Non-pigmented ciliary epithelial cell (primary cell): ENCODE measurements at regions not wholly inside any gene's neighbourhood (a gene's known extent, or its start where the extent isn't known, plus 50 kb on each side); places are given as distances from the start of the nearest gene placed in this dataset.

Source experiments
- DNase-seq: peaks from one replicate; pipeline ENCODE4 v3.0.0-alpha.2; 2010; ENCODE audit warnings: low read depth

DNA sequence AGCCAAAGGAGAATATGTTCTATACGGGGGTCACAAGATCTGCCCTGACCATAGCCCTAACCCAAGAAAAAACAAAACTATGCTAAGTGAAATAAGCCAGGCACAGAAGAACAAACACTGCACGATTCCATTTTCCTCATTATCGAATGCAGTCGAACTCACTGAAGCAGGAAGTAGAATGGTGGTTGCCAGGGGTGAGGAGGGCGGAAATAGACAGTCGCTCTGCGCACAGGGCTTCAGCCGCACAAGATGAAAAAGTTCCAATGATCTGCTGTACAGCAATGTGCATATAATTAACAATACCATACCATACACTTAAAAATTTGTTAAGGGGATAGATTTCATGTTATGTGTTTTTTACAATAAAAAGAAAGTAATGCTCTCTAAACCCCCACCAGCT lies 257.7 kb downstream of the TXNL1 start:
- no peak for DNase-seq

DNA sequence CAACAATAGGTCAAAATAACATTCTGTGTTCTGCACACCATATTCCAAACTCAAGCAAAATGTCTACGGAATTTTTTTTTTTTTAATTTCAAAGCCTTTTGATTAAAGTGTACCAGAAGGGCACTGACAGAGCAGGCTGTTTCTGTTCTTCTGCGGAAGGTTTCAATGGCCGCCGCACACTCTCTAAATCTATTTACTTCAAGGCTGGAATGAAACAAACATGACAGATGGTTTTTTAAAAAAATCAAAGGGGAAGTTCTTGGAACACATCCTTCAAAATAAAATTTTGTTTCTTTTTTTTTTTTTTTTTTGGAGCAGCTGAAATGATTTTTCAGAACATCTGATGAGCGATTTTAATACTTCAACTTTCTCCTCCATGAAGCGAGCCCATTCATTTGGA lies 259.1 kb downstream of the TXNL1 start:
- DNase-seq, result no peak

DNA sequence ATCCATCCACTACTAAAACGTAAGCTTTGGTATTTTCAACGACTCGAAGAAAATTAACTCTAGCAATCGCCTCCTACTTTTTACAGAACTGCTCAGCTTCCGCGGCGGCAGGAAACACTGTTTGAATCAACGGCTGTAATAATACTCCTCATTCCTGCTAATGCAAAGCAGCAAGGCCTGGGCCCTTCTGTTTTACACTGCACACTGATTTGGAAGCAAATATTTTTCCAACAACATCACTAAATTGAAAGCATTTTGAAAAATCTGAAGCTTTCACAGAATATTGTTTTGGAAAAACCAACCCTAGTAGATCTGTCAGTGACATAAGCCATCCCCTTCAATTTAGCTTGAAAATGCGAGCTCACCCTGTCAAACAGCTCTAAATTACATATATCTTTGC lies 261.2 kb downstream of the TXNL1 start:
- DNase-seq, result no peak

DNA sequence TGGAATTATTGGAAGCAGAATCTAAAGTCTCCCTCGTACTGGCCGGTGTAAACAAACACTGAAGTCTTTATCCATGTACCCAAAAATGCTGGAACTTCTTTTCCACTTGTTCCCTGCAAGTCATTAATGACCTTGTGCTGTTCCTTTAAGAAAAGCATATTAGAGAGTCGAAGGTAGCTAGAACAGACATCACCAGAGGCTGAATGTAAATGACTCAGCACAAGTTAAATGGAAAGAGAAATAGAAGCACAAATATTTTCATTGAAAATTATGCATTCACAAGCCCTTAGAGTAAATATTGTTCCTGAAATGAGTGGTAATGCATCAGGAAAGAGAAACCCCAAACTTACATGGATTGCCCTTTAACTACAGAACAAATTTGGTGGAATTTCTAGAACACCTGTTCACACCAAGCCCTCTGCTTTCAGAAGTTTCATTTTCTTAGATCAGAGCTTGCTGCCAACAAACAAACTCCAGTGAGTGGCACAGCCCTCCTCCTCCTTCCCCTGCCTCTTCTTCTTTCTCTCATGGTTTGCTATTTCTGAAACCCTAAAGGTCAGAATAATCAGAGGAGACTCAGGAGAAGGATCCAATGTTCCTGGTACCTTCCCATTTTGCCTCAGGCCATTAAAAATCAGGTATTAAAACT lies 264.3 kb downstream of the TXNL1 start:
- no peak for DNase-seq

DNA sequence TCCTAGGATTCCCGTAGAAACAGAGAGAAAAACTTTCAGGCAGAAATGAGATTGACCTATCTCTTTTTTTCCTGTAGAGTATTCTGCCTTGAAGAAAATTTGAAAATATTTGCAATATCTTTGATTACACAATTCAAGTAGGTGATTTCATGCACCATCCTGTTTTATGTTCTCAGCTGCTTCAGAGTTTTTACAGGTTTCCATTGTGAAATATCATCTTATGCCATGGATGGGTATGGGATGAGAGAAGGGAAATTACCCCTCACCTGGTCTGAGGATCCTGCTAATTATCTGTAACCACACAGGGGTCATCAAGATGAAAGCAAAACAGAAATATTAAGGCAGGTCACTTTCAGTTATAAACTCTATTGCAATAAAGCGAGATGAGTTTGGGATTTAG lies 264.8 kb downstream of the TXNL1 start:
- DNase-seq, result no peak

DNA sequence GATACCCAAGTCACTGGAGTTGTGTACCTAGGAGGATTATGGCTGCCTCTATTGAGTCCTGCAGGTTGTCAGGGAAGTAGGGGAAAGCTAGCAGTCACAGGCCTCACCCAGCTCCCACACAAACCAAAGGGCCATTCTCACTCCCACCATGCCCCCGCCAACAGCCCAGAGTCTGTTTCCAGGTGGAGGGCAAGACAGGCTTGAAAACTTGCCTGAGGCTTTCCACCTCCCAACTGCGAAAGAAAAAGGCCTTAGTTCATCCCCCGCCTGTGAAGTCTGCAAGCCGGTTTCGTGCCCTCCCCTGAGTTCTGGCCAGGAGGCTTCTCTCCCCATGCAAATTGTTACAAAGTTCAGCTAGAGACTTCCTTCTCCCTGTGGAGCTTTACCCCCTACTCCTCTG lies 270.3 kb downstream of the TXNL1 start:
- no peak for DNase-seq

DNA sequence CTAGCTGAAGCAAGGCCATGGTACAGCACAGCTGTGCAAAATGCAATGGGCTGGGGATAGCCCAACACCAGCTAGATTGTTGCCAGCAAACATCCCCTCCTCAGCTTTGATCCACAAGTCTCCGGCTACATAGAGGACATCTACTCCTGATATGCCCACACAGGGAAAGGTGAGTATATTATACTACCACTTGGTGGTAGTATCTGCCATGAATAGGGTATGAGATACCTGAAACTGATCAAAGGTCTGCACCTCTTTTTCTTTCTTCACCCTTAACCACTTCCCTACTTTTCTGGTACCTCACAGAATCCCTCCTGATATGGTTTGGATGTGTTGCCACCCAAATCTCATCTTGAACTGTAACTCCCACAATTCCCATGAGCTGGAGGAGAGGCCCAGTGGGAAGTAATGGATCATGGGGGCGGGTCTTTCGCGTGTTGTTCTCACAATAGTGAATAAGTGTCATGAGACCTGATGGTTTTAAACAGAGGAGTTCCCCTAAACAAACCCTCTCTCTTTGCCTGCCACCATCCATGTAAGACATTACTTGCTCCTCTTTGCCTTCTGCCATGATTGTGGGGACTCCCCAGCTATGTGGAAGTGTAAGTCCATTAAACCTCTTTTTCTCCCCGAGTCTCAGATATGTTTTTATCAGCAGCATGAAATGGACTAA lies 279.6 kb downstream of the TXNL1 start:
- no peak for DNase-seq

DNA sequence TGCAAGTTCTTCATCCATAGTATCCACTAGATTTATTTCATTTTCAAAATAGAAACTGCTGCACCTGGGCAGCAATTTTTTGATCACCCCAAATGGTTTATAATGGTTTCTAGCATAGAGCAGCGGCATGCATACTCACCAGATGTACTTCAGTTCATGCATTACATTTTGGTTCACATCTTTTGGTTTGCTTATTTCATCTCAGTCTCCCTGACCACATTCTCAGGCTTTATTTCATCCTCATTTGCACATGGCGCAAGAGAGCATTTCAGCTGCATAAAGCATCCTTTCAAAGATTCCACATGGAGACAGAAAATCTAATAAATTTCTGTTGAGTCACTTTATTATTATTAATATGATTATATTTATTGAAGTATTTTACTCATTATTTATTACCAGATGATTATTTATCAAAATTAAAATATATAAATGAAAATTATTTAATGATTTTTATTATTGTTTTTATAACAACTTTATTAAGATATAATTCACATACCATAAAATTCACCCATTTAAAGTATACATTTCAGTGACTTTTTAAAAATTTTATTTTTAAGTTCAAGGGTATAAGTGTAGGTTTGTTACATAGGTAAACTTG lies 284.6 kb downstream of the TXNL1 start:
- DNase-seq, result no peak

DNA sequence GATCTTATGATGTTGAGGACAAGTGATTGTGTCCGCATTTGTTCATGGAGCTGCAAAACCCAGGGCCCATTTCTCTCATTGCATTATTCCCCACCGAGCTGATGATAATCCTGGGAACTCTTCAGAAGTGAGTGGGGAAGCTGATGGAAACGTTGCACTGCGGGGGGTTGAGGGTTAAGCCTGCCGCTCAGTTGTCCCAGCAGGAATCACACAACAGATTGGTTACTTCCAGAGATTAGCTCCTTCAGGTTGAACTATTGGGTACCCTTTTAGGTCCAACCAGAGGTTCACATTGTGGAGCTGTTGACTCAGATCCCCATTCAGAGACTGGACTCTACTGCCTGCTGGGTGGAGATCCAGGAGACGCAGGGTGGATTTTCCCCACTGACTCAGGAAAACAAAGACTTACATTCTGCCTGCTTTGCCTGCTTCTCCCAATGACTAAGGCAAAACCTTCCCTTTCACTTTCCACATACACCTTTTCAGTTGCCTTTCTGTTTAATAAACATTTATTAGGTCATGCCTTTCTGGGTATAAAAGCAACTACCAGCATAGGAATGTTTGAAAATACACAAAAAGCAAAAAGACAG lies 286.4 kb downstream of the TXNL1 start:
- DNase-seq, result no peak

DNA sequence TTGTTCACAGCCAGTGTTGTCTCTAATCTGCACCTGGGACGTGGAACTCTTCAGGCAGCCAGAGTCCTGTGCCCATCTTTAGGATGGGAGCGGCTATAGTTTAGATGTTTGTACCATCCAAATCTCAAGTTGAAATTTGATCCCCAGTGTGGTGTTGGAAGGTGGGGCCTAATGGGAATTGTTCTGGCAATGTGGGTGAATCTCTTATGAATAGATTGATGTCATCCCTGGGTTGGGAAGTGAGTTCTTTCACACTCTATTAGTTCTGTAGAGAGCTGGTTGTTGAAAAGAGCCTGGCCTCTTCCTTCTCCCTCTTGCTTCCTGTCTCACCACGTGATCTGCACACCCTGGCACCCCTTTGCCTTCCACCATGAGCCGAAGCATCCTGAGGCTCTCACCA lies 300.9 kb downstream of the TXNL1 start:
- no peak for DNase-seq

DNA sequence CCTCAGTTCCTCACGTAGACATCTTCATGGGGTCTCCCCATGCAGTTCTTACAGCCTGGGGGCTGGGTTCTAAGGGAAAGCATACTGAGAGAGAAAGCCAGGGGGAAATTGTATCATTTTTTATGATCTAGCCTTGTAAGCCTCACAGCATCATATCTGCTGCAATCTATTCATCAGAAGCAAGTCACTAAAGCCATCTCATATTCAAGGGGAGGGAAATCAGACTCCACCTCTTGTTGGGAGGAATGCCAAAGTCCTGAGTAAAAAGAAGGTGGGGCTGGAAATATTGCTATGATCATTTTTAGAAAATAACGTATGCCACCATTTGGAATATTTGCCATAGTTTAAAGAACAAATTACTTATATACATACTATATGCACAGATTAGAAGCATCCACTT lies 304.6 kb downstream of the TXNL1 start:
- no peak for DNase-seq

DNA sequence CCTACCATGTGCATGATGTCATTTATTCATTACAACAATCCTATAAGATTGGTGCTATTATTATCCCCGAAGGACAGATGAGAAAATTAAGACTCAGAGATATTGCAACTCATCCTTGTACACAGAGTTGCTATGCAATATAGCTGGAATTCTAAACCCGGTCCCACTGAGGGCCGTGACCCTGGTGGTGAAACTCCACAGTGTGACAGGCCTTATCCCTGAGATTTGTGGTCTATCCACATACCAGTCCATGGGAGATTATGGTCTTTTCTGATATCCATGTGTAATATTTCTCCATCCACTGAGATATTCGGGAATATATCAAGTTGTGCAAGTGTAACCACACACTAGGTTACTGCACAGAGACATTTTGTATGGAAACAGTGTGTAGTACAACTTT lies 305.2 kb downstream of the TXNL1 start:
- DNase-seq, result no peak

DNA sequence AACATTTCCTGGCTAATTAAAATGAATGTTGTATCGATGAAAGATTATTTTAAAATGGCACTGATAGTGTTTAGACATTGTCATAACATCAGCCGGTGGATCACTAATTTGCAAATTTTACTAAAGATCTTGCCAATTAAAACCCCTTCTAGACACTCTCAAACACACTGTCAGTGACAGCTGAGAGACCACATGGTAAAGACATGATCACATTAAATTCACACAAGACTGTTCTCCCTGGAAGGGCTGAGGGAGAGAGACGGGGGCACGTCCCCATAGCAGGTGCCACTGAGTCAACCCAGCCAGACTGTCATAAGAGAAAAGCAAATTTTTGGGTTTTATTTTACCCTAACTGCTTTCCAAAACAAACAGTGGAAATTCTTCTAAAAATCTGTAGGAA lies 306.0 kb downstream of the TXNL1 start:
- no peak for DNase-seq

DNA sequence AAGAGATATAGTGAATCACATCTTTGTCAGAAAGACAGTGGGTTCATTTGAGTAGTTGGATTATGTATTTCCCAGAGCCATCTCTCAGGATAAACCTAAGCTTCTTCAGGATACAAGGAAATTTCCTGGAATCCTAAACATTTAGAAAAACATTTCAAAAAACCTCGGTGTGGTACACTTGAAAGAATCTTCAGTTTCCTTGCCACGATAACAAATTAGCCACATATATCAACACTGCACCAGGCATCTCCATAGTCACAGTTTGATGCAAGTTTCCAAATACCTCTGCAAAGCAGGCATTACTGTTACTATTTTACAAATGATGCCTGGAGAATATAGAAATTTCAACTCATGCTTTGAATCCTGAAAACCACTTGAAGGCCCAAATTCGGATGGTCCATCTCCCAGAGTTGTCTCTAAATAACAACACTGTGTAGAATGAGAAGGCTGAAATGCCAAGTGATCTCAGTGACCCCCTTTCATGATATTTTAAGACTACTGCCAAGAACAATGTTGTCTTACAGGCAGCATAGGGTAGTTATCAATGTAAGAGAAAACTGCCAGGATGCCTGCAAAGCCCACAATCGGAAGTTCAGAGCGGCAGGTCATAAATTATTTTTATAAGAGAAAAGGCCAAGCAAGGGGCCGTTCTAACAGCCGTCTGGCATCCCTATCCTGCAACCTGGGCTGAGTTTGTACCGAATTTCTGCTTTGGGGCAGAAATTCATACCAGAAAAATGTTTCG lies 307.9 kb downstream of the TXNL1 start:
- no peak for DNase-seq

DNA sequence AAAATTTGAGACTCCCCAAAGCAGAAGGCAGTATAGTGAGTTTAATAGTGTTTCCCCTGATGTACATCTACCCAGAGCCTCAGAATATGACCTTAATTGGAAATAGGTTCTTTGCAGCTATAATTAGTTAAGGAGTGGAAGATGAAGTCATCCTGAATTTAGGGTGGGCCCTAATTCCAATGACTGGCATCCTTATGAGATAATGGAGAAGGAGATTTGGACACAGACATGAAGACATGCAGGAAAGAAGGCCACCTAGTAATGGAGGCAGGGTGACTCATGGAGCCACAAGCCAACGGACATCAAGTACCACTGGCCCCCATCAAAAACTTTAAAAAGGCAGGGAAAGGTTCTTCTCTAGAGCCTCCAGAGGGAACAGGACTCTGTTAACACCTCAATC lies 308.9 kb downstream of the TXNL1 start:
- no peak for DNase-seq

DNA sequence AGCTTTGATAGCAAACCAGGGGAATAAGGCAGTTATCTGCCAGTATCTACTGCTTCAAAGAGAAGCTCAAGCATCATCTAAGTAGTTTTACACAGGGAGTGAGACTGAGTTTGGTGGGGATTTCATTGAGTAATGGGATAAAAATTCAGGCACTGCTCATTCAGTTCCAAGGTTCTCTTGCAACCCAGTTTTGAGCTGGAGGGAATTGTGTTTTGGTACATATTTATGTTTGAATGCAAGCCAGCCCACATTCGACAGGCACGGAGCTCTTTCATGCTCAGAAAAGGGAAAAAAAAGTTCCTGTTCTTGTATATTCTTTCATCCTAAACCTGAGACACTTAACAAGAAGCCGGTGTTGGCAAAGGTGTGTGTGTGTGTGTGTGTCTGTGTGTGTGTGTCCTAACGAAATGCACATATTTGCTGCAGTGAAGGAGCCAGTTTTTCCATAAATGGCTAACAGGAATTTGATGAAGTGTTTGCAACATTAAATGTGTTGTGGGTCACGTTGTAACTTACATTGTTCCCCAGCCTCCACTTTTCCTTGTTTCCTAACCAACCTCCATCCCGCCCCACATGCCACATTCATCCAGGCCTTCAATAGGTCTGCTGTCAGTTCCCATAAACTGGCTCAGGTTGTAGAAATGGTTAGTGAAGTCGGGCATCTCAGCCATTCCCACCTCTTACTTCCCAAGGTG lies 311.1 kb downstream of the TXNL1 start:
- DNase-seq, result no peak

DNA sequence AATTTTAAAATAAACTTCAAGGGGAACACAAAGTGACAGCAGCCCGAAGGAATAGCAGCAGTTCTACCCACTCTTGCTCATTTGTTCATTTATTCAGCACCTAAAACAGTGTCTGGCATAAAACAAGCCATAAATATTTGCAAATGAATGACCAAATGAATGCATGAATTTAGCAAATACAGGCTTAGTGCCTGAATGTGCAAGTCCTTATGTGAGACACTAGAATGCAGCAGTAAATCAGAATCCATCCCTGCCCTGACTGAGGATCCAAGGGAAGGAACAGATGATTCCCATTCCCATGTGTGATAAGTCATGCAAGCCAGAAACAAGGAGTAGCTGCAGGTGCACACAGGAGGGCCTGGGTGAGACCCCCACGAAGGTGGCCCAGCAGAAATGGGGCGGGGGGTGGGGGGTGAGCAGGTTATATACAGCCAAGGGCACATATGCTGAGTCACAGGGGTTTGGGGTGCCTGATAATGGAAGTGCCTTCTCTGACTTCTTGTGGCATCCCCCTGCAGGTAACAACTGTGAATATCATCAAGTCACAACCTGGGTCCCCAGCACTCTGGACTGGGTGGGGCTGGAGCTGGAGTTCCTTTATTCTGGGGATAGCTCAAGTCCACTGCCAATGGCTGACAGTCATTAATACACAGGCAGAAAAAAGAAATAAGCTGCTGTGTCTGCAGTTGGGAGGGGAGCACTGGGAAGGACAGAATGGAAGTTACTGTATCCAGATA lies 311.9 kb downstream of the TXNL1 start:
- no peak for DNase-seq

DNA sequence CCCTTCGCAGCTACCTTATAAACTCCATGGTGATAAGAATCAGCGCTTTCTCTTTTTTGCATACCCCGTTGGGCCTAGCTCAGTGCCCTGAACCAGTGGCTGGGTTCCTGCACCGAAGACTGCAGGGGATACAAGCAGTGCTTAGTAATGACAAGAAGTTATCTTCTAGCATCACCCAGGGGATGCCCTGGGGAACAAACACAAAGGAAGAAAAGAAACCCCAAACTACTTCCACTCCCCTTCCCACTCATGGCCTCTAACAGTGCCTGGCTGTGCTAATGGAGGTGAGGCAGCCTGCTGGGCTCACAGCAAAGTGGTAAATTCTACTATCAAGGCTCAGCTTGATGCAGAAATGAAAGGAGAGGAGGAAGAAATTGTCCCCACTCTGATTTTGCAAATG lies 314.7 kb downstream of the TXNL1 start:
- no peak for DNase-seq

DNA sequence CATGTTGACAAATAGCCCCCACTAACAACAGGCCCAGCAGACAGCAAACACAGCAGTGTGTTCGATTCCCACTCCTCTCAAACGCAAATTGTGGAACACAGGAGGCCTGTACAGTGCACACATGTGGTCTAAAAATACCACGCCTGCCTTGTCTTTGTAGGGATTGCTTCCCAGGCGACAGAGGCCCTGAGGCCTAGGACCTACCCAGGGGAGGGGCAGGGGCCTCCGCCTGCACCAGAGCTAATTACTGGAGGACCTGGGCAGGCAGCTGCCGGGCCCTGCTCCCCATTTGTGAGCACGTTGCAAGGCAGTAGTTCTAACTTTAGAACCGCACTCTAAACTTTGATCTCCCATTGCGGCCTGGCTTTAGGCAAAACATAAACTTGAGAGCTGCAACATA lies 316.0 kb downstream of the TXNL1 start:
- DNase-seq, result no peak

DNA sequence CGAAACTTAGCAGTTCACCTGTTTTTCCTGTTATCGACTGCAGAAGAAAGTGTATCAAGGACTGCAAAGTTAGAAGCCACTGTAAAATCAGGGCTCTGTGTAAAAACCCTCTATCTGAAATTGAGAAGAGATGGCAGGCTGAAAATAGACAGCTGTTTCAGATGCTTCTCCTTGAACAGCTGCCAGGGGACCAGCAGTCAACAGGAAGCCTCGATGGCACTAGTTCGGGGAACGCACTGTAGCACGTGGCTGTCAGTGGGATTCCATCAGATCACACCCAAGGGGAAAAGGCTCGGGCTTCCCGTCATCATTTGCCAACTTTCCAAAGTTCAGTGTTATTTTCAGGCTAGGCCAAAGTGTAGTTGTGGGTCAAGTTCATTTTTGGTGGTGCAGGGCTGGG lies 316.9 kb downstream of the TXNL1 start:
- no peak for DNase-seq

DNA sequence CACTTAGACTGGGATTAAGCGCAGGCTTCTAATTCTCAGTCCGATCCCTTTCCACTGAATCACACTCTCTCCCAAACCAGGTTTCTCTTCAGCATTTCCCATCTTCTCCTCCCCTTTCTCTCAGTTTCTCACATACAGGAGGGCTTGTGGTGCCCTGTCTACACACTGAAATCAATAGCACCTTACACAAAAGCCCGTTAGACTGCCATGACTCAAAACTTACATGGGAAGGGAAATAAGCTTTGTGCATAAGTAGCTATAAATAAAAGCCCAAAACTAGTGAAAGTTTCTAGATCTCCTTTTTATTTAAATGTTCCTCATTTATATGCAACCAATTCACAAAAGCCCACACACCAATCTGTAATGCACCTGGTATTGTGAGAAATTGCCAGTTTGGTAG lies 318.4 kb downstream of the TXNL1 start:
- no peak for DNase-seq
